ENCODE measurements at regions not wholly inside any gene's neighbourhood (a gene's known extent, or its start where the extent isn't known, plus 50 kb on each side); places are given as distances from the start of the nearest gene placed in this dataset.
"Not testable (repeated sequence)": the region's sequence is repeated elsewhere in the genome, so short reads cannot be mapped to it uniquely, and the experiment has no call there.

DNA sequence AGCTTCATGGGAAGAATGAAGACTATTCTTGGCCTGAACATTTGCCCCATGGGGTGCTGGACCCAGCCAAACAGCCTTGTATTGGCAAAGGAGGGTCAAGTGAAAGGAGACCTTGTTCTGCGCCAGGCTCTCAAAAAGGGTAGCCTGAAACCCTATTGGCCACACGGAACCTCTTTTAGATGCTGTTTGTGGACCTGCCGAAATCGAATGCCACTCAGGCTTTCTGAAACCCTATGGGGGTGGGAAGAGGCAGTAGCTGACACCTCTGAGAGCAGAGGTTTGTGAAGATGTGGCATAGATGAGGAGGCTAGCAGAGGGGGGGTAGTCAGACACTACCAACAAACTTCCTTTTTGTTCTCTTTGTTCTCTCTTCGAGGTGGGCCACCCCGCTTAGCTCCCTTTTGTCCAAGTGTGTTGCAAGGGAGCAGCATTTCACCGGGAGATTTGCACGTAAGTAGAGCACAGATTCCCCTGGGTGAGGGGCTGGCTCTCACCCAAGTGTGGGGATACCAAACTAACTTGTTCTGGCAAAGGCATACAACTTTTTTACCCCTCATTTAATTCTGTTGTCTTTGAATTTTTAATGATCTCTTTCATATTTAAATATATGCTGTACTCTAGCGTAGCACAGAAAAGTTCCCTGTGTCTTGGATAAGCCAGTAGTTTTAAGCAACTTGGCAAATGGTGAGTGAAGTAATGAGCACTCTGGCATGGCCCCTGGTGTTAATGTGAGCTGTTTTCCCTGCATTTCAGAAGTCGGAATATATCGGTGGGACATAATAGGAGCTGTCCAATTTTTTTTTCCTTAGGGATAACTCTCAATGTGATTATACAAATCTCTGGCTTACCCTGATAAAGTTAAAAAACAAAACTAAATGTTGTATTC lies 107.7 kb downstream of the SEPTIN7 start:
- in situ Hi-C loops (cut with MboI; ENCODE audit: low sequenced_read_pairs): loop anchor here (25.0 kb wide), 1 partner anchor 196 kb away; no protein-coding TSS in a partner anchor

DNA sequence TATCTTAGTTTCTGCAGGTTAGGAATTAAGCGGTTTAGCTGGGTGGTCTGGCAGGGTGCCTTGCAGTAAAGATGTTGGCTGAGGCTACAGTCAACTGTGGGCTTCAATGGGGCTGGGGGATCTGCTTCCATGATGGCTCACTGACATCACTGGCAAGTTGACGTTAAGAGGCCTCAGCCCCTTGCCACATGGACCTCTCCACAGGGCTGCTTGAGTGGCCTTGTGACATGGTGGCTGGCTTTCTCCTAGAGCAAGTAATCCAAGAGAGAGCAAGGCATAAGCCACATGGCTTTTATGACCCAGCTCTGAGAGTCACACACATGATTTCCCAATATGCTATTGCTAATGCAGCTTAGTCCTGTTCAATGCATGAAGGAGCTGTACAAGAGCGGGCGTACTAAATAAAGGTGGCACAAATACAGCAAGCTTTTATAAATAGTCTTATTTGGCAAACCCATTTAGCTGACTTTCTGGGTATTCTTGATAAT lies 109.1 kb downstream of the SEPTIN7 start:
- in situ Hi-C loops (cut with MboI; ENCODE audit: low sequenced_read_pairs): loop anchor here (25.0 kb wide), 1 partner anchor 198 kb away; no protein-coding TSS in a partner anchor

DNA sequence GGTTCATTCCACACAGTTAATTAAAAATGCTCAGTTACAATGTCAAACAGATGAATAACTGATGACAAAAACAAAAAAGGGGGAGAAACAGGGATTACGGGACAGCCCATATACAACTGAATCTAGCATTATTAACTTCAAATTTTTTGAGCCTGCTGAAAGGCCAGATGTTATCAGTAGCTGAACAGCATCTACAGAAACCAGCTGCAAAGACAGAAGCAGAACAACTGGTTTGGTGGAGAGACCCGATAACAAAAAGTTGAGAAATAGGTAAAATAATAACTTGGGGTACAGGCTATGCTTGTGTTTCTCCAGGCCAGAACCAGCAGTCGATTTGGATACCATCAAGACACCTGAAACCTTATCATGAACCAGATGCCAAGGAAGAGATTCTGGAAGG lies 109.8 kb downstream of the SEPTIN7 start:
- in situ Hi-C loops (cut with MboI; ENCODE audit: low sequenced_read_pairs): loop anchor here (25.0 kb wide), 1 partner anchor 198 kb away; no protein-coding TSS in a partner anchor

DNA sequence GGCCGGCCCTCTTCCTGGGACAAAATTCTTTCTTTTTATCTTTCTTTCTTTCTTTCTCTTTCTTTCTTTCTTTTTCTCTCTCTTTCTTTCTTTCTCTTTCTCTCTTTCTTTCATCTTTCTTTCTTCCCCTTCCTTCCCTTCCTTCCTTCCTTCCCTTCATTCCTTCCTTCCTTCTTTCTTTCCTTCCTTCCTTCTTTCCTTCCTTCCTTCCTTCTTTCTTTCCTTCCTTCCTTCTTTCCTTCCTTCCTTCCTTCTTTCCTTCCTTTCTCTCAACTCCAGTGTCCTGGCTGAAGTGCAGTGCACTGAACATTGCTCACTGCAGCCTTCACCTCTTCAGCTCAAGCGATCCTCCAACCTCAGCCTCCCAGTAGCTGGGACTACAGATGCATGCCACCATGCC lies 112.5 kb downstream of the SEPTIN7 start:
- in situ Hi-C loops (cut with MboI; ENCODE audit: low sequenced_read_pairs): loop anchor here (25.0 kb wide), 1 partner anchor 201 kb away; no protein-coding TSS in a partner anchor

DNA sequence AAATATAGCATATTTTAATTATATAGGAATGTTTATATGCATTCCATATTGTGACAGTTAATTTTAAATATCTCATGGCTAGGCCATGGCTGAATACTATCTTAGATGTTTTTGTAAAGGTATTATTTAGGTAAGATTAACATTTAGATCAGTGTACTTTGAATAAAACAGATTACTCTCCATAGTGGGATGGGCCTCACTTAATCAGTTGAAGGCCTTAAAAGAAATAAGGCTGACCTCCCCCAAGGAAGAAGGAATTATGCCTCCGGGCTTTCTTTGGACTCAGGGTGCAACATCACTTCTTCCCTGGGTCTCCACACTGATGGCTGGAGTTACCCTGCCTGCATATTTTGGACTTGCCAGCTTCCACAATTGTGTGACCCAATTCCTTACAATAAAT lies 113.4 kb downstream of the SEPTIN7 start:
- in situ Hi-C loops (cut with MboI; ENCODE audit: low sequenced_read_pairs): loop anchor here (25.0 kb wide), 1 partner anchor 202 kb away; no protein-coding TSS in a partner anchor

DNA sequence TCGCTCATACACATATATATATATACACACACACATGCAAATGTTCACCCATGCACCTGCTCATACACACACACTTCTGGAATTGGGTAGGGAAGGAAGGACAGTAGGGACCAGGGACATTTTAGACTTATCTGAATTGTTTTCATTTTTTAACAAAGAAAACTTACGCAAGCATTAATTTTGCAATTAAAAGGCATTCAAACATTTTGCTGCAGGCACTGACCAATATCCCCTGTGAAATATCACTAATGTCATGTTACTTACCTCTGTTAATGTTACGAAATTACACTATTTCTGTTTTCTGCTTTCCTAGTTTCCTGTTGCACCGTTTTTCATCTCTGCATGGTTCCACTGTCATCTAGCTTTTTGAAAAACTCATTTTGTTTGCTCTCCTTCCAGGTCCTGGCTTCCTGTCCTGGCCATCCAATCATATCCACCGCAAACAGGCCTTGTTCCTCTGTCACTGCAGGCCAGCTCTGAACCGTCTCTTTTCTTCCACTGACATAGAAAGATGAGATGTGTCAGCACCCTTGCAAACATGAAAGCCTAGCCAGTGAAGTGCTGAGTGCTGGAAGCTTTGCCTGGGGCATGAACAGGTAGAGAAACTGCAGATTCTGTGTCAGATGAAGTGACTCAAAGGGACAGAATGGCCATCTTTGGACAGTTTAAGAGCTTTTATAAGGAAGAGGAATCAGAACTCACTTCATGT lies 114.5 kb downstream of the SEPTIN7 start:
- in situ Hi-C loops (cut with MboI; ENCODE audit: low sequenced_read_pairs): loop anchor here (25.0 kb wide), 1 partner anchor 203 kb away; no protein-coding TSS in a partner anchor

DNA sequence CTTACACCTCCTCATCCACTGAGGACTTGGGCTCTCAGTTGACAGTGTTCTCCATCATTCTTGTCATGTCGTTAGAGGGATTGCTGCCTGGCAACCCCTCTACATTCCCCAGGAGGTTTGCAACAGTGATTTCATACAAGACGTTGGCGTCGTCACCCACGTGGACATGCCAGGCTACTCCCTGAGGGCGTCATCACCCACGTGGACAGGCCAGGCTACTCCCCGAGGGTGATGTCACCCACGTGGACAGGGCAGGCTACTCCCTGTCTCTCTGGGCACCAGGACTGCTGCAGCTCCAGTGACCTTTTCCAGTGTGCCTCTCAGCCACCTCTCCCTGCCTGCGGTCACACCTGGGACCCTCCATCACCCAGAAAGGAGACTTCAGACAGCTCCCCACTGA lies 117.4 kb downstream of the SEPTIN7 start:
- in situ Hi-C loops (cut with MboI; ENCODE audit: low sequenced_read_pairs): loop anchor here (25.0 kb wide), 1 partner anchor 206 kb away; no protein-coding TSS in a partner anchor

DNA sequence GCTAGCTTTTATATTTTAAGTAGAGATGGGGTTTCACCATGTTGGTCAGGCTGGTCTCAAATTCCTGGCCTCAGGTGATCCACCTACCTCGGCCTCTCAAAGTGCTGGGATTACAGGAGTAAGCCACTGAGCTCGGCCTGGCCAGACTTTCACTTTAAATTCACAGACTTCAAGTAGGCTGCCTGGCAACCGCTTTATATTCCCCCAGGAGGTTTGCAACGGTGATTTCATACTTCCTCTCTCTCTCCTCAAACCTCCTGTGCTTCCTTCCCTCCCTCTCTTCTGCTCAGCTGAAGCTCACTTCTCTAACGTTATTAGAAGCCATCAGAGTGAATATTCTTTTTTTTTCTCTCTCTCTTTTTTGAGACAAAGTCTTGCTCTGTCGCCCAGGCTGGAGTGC lies 118.8 kb downstream of the SEPTIN7 start:
- in situ Hi-C loops (cut with MboI; ENCODE audit: low sequenced_read_pairs): loop anchor here (25.0 kb wide), 1 partner anchor 207 kb away; no protein-coding TSS in a partner anchor

DNA sequence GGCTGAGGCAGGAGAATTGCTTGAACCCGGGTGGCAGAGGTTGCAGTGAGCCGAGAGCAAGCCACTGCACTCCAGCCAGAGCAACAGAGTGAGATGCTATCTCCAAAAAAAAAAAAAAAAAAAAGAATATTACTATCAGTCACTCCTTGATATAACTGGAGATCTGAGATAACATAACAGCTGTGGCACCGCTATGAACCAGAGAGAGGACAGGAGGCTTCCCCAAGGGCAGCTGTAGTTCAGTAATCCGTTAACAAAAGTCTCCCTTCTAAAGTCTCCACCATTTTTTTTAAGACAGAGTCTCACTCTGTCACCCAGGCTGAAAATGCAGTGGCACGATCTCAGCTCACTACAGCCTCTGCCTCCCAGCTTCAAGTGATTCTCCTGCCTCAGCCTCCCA lies 120.5 kb downstream of the SEPTIN7 start:
- in situ Hi-C loops (cut with MboI; ENCODE audit: low sequenced_read_pairs): loop anchor here (25.0 kb wide), 1 partner anchor 209 kb away; no protein-coding TSS in a partner anchor

DNA sequence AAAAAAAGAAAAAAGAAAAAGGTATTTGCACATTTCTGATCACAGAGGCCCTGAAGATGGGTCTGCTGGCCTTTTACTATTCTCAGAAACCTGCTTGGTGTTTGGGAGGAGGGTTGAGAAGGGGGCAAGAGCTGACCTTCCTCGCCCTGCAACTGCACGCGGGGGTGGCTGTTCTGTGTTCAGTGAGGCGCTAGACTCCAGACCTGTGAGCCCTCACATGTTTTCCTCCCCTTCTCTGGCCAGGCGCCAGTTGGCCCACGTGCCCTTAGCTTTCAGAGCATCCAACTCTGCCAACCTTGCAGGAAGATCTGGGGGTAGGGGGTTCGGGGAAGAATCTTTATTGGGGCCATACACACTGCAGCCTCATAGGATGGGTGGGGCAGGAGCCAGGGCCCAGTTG lies 123.8 kb downstream of the SEPTIN7 start:
- in situ Hi-C loops (cut with MboI; ENCODE audit: low sequenced_read_pairs): loop anchor here (25.0 kb wide), 1 partner anchor 212 kb away; no protein-coding TSS in a partner anchor

DNA sequence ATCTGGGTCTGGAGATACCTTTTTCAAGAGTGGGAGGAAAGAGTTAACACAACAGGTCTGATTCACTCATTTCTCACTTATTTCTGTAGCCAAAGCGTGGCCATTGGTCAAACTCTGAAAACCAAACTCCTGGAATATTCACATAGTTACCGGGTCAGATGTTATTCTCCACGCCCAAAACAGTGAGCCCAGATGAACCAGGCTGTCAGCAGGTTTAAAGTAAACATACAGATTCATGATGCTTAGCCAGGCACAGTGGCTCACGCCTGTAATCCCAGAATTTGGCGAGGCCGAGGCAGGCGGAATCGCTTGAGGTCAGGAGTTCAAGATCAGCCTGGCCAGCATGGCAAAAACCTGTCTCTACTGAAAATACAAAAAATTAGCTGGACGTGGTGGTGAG lies 126.1 kb downstream of the SEPTIN7 start:
- in situ Hi-C loops (cut with MboI; ENCODE audit: low sequenced_read_pairs): not testable (repeated sequence)

DNA sequence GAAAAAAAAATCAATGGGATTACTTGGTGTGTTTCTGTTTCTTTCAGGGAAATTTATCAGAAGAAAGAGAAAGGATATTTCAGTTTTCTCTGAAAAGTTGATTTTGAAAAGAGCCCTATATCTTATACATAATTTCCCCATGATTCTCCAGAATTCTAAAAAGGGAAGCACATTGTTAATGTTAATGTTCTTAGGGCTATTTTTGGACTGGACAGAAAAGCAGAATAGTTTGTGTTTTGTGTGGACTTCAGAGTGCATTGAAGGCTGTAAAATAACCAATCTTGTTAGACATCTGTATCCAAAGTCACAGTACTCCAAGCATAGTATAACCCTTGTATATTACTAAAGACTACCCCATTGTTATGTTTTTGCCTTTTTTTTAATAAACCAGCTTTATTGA lies 130.3 kb downstream of the SEPTIN7 start:
- in situ Hi-C loops (cut with MboI; ENCODE audit: low sequenced_read_pairs): not testable (repeated sequence)

DNA sequence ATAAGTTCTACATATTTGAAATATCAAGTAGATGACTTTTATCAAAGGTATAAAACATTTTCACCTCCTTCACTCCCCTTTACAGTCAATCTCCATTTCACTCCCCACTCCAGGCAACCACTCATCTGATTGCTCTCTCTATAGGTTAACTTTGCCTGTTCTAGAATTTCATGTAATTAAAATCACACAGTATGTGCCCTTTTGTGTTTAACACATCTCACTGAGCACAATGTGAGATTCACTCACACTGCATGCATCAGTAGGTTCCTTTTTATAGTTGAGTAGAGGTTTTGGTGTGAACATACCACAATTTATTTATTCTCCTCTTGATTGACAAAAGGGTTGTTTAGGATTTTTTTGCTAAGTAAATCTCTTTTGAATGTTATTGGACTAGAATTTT lies 130.7 kb downstream of the SEPTIN7 start:
- in situ Hi-C loops (cut with MboI; ENCODE audit: low sequenced_read_pairs): not testable (repeated sequence)

DNA sequence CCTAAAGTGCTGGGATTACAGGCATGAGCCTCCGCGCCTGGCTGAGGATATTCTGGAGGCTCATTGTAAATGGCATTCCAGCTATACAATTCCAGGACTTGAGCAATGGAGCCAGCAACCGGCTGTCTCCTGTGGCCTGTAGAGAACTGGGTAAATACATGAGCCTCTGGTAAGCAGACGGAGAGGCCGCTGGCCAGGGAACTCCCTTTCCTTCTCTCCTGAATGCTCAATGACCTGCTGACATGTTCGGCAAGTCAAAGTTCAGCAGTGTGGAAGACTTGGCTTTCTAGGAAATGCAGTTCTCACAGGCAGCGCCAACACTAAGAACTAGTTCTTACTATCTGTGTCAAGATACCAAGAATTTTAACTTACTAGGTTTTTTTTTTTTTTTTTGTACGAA lies 139.8 kb downstream of the SEPTIN7 start:
- in situ Hi-C loops (cut with MboI; ENCODE audit: low sequenced_read_pairs): not testable (repeated sequence)

DNA sequence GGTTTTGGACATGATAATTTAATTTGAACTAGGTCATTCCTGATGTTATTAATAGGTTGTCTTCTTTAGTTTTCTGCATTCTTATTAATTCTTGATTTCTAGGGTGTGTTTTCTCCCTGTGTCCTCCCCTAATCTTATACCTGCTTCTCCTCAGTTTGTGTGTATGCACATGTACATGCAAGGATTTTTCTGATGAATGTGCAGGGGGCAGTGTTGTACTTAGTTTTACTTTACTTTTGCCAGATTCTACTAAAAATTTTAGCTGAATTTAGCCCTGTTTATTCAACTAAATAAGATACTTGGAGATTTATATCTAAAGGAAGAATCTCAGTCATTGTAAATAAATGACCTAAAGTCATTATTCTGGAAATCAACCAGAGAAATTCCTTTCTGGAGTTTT lies 144.8 kb downstream of the SEPTIN7 start:
- in situ Hi-C loops (cut with MboI; ENCODE audit: low sequenced_read_pairs): not testable (repeated sequence)

DNA sequence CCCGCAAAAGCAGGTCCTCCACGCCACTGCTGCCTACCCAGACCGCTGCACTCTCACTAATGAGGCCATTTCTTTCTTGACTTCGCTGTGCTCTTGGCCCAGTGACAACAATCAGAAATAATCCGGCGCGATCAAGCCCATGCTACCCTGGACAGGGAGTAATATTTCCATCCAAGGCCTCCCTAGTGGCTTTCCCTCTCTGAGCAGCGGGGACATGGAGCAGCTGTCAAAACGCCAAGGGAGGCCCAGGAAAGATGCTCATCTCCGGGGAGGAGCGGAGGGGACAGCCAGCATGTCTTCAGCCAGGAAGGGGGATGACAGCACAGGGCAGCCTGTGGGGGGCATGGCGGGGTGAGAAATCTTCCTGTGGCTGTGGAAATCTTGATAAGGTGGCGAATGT lies 154.9 kb downstream of the SEPTIN7 start:
- in situ Hi-C loops (cut with MboI; ENCODE audit: low sequenced_read_pairs): not testable (repeated sequence)

DNA sequence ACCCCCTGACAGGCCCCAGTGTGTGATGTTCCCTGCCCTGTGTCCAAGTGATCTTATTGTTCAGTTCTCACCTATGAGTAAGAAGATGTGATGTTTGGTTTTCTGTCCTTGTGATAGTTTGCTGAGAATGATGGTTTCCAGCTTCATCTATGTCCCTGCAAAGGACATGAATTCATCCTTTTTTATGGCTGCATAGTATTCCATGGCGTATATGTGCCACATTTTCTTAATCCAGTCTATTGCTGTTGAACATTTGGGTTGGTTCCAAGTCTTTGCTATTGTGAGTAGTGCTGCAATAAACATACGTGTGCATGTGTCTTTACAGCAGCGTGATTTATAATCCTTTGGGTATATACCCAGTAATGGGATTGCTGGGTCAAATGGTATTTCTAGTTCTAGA lies 156.1 kb downstream of the SEPTIN7 start:
- in situ Hi-C loops (cut with MboI; ENCODE audit: low sequenced_read_pairs): not testable (repeated sequence)

DNA sequence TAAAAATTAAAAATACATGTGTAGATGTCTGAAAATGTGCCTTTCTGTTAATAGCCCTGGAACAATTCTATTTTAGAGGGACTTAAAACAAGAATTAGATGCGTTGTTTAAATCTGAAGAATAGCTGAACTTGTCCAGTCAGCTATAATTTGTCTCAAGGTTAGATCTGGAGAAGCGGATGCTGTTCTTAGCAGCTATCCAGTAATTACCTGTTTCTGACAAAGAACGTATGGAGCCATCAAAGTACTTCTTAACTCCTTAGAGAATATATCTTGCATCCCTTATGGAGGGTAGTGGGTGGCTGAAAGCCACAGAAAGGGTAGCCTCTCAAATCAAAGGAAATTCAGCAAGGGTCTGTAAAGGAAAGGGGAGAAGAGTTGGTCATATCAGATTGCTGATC lies 160.4 kb downstream of the SEPTIN7 start:
- in situ Hi-C loops (cut with MboI; ENCODE audit: low sequenced_read_pairs): not testable (repeated sequence)

DNA sequence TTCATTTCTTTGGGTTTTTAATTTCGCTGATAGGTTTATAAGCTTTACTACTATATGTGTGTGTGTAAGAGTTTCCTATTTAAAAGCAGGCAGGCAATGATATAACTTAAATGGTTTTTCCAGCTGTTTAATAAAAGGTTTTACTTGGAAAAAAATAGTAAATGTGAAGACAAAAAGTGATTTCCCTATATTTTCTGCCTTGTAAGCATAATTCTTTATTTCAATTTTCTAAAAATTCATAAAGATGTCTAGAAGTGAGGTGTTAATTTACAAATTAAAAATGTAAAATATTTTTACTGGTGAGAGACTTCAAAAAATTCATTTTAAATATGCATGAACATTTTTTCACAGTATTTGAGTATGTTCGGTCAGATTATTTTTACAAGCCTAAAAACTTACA lies 161.8 kb downstream of the SEPTIN7 start:
- in situ Hi-C loops (cut with MboI; ENCODE audit: low sequenced_read_pairs): not testable (repeated sequence)

DNA sequence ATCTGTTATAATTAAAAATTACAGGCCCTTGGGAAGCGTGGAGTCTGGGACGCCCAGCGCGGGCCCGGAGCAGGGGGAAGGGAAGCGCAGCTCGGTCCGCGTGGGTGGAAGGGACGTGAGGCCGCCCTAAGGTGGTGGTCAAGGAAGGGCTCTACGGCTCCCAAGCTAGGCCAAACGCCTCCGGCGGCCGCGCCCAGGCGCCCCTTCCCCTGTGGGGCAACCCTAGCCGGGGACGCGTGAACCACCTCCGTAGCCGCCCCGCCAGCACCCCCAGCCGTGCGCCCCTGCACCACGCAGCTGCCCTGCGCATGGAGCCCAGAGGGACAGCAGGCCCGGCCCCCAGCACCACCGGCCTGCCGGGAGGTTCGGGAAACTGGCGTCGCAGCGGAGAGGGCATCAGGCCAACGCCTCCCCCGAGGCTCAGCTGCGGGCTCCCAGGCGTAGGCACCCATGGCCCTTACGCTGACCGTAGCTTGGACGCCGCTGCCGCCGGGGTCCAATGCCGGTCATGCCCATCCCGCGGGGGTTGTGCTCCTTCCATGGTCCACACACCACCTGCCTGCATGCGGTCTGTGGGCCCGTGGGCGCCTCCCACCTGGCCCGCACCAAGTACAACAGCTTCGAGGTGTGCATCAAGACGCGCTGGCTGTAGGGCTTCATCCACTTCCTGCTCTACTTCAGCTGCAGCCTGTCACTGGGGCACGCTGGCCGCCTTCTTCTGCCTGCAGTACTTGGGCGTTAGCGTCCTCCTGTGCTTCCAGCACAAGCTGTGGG lies 166.7 kb downstream of the SEPTIN7 start:
- in situ Hi-C loops (cut with MboI; ENCODE audit: low sequenced_read_pairs): no loop called here

All from HL-60/S4 treated with retinoic acid at 250 ng/mL for 4 days and 3 days (cell line).